HG03159 (cell line): ENCODE measurements at regions not wholly inside any gene's neighbourhood (a gene's known extent, or its start where the extent isn't known, plus 50 kb on each side); places are given as distances from the start of the nearest gene placed in this dataset.

Source experiments
- ATAC-seq: cut with Tn5 transposase; IDR thresholded peaks from one replicate; pipeline ENCODE4 v1.9.1; 2021; ENCODE audit warnings: mild to moderate bottlenecking, moderate library complexity; ENCODE audit not compliant: unreplicated experiment

DNA sequence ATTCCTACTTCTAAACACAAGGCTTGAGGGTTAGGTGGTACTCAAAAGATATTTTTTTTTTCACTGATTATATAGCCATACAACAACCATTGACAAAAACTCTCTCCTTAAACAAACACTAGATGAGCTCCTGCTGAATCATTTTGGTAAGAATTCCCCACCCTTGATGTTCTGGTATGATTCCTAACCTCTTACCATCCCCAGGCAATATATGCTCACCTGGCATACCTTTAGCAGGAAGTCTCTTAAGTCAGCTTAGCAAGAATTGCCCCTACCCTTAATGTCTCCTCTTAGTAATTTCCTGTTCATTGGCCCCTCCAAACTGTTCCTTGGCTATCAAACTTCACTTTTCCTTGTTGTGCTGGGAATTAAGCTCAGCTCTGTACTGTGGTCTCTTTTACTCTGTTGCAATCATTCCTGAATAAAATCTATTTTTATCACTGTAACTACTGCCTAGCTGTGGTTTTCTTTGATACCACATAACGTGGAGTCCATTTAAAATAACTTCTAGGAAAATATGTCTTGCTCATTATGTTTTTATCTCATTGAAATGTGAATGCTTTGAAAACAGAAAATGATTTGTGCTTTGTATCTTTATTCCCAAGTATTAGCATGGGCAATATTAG is 712.6 kb downstream of the SLC16A7 start:
- no peak for ATAC-seq

DNA sequence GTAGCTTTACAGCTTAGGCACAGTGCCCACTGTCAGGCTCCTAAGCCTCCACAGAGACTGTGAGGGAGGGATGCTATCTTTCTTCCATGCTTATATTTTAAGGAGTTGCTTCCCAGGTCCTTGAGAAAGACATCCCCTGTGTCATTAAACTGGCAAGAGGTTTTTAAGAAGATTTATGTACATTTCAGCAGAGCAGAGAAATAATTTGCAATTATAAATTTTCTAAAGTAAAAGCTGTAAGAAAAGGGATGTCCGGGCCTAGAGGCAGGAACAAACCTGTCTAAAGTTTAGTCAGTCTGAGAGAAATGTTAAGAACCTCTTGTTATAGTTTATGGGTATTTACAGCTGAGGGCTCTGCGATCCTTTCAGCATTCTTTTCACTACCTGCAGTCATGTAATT is 716.1 kb downstream of the SLC16A7 start:
- no peak for ATAC-seq

DNA sequence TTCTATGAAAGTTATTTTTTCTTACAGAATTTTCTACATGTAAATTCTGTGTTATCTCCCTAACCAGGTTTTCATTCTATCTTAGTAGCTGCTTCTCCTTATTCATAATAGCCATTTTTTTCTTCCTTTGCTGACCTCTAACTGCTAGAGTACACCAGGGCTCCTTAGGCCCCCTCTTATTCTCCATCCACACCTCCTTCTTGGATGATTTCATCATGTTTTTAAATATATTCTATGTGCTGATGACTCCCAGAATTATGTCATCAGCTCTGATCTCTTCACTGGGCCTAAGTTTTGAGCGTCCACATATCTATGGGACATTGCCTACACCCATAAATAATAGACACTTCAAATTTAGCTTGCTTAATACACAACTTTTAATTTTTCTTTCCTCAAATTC is 721.5 kb downstream of the SLC16A7 start:
- no peak for ATAC-seq

DNA sequence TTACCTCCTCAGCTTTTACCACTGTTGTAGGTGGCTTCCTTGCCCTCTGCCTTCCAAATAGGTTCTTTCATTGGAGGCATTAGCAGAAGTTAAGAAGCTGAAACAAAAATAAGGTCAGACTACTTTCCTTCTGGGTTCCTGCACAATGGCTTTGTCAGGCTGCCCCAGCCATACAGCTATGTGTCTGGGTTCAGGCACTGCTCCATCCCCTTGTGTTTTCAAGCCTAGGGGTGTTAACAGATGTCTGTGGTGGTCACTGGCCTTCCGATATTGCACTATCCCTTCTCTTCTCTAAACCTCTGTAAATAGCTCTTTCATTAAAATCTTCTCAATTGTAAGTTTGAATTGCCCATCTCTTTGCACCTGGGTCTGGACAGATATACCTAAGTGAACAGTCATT is 728.9 kb downstream of the SLC16A7 start:
- no peak for ATAC-seq

DNA sequence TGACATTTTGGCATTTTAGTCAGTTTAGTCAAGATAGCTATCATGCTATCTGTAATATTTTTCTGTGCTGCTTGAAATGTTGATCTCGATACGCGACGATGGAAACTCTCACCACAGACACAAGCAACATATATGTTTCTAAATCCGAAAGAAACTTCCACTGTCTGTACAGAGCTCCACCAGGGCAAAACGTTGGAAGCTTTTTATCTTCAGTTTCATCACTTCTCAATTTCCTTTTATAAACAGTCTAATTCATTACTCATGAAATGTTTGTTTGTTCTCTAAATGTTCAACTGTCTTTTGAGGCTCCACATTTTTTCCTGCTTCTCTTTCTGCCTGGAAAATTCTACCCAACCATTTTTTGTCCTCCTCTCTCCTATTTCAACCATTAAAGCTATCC is 737.6 kb downstream of the SLC16A7 start:
- ATAC-seq: no peak

DNA sequence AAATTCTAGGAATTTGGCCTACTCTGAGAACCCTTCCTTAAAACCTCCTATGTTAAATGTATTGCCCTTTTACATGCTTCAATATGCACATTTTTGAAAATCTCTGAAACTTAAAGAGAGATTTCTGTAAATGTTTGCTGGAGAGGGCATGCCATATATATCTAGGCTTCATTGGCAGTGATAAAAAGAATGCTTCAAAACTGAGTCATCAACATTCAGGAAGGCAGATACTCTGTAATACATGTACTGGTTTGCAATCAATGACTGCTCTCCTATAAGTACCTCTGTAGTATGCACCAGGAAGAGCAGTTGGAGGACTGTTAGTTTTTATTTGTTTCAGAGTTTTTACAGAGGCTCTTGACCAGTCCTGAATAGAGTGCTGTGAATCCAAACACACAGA is 739.9 kb downstream of the SLC16A7 start:
- no peak for ATAC-seq

DNA sequence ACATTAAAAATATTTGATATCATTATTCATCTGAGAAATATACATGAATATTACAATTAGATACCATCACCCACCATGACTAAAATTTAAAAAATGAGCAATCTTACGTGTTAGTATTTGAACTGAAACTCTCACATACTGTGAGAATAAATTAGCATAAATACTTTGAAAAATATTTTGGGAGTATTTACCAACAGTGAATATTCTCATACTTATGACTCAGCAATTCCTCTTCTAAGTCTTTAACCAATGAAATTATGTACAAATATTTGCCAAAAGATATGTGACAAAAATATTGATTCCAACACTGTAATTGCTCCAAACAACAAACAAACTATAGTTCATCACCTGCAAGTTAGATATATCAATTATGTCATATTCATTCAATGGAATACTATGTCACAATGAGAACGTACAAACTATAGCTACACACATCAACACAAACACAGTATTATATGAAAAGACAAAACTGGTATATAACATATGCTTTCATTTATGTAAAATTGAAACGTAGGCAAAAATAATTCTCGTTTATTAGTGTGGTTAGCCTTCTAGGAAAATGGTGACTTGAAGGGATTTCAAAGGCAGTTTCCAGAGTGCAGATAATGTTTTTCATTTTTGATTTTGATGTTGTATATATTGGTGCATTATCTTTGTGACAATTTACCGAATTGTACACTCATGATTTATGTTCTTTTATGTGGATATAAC is 742.2 kb downstream of the SLC16A7 start:
- ATAC-seq: no peak

DNA sequence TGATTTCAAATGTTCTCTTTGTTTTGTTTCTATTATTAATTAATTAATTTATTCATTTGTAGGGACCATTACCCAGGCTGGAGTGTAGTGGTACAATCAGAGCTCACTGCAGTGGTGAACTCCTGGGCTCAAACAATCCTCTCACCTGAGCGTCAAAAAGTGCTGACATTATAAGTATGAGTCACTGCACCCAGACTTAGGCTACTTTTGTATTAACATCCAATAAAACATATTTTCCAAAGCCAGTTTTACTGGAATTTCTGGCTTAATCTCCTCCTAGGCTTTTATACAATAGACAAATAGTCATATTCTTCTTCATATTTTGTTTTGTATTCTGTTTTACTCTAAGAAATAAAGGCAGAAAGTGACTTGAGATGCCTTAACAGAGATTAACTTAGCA is 749.6 kb downstream of the SLC16A7 start:
- no peak for ATAC-seq

DNA sequence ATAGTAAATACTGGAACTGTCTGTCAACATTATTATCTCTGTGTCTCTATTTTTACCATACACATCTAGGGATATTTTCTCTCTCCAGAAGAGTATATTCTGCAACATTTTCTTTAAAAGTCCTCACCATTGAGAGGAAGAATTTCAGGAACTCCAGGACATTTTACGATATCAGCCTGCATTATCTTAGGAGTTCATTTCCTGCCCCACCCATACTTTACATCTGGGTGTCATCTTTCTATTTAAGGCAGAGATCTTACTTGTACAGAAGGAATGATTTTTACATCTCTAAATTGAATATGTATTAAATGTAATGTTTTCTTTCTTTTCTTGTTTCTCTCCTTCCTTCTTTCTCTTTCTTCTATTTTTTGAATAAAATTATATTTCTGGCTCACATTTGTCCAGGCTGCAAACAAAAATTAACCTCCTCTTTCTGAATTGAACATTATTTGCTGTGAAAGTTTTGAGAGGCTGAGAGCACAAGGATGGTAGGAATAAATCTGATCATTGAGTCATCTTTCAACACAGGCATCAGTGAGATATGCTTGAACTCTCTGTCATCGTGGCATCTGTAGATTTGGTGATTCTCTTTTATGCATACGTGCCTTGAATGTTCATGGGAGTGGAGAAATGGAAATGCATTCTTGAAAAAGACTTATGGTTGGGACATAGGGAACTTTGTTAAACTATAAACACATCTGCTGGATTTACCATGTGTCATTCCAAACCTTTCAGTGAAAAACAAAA is 753.6 kb downstream of the SLC16A7 start:
- no peak for ATAC-seq

DNA sequence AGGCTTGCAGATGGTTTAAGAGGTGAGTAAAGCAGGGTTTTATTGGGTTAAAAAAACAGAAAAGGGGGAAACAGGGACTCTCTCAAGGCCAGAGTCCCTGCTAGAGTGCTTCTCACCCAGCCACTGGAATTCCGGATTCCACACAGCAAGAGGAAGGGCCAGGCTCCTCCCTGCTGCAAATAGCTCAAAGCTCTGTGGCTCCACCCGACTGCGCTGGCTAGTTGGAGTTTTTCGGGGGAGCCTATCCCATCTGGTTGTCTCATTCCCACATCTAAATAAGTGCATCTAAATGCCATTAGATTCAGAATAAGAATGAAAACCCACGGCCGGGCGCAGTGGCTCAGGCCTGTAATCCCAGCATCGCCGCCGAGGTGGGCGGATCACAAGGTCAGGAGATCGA is 791.5 kb downstream of the SLC16A7 start:
- ATAC-seq: no peak

DNA sequence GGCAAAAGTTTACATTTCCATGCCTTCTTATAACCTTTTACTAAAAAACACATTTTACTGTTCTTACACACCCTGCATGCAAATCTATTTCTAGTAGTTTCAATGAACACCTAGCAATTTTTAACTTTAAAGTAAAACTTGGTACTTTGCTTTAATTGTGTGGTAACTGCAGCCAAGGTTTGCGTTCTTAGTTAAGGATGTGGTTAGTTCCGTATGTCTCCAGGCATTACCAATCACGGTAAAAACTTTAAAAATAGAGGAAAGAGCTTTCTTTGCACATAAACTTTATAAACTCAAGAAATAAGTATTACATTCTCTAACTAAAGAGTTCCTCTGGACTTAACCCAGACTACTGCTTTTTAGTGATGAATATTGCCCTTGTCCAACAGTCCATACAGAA is 795.2 kb downstream of the SLC16A7 start:
- ATAC-seq: no peak

DNA sequence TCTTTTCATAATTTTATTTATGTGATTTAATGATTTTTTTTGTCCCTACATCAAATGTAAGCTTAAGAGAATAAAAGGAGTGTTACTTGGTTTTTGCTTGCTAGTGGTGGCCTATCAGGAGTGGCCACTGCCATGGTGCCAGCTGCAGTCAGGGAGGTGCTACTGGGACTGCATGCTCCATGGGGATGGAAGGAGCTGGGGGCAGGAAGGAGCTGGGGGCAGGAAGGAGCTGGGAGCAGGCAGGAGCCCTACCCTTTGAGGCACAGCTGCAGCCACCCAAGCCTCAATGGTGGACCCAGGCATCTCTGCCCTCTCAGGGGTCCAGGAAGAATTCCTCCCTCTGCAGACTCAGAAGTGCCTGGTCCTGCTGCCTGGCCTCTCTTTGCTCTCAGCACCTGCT is 796.0 kb downstream of the SLC16A7 start:
- no peak for ATAC-seq

DNA sequence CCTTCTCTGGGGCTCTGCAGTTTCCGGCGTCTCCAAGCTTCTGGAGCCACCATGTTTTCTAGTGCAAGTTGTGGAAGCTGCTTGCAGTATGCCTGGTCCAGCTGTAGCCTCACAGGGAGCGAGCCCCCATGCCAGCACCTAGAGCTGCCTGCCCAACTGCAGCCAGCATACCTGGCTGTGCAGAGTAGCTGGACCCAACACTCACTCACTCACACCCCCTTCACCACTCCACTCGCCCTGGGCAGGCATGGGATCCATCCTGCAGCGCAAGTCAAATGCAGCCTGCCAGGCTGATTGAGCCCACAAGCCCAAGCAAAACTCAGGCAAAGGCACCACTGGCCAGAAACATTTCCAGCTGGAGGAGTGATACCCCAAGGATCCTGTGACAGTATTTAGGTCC is 797.3 kb downstream of the SLC16A7 start:
- no peak for ATAC-seq

DNA sequence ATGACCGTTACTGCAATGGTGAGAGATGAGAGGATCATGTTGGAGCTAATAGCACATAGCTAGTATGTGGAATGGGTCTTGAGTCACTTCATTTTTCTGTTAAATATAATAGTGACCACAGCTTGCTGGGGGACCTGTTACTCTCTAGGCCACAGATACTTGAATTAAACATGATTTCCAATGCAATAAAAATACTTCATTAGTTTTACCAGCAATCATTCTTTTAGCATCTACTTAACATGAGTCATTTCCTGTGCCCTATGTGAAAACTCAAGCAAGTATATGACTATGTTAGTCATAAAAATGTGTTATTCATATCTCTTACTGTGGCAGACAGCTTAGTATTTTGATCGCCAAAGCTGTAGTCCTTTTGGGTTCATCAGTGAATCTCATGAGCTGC is 798.8 kb downstream of the SLC16A7 start:
- ATAC-seq: no peak

DNA sequence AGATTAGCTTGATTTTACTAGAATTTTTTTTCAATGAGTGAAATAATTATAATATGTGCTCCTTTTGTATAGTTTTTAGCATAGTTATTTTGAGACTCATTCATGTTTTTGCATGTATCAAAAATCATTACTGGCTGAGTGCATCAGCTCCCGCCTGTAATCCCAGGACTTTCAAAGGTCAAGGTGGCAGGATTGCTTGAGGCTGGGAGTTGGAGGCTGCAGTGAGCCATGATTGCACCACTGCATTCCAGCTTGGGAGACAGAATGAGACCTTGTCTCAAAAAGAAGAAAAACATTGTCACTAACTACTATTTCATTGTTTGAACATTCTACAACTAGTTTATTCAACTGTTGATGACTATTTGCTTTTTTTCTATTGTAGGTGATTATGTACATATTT is 802.7 kb downstream of the SLC16A7 start:
- no peak for ATAC-seq

DNA sequence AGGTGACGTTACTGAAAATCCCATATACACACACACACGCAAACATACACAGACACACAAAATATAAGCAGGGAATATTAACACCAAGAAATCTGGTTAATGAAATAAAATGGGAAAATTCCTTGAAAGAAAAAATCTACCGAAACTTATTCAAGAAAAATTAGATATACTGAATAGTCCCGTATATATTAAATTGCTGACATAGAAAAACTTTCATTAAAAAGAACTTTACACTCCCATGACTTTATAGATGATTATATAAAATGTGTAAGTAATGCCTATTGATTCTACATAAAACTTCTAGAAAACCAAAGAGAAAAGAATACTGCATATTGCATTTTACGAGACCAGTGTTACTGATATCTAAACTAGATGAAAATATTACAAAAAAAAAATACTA is 803.2 kb downstream of the SLC16A7 start:
- ATAC-seq: no peak

DNA sequence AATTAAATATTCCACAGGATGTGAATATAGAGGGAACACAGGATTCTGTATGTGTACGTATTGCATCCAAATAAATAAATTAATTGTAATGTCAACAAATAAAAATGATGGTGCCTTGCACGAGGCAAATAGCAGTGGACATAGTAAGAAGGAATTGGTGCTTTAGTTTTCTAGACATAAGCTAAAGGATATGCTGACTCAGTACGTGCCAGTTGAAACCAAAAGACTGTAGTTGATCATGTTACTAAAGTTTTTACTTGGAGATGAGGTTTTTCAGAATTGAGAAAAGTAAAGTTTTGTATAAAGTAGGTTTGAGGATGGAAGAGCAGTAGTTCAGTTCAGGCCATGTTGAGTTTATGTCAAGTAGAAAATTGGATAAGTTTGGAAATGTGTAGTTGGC is 807.2 kb downstream of the SLC16A7 start:
- no peak for ATAC-seq

DNA sequence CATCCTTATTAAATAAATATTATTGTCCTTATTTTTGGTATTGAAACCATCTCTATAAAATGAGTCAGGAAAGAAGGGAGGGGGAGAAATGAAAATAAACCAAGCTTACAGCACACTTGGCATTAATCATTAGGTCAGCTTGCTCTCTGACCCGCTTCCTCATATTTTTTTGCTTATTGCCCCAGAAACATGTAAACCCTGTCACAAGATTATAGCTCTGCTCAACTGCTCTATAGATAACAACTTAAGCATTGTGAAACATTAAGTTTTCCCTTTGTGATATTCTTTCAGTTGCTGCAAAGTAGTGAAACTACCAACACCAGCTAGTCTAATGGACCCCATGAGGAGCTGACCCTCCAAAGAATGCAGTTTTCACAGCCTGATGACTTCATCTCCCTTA is 819.5 kb downstream of the SLC16A7 start:
- ATAC-seq: no peak

DNA sequence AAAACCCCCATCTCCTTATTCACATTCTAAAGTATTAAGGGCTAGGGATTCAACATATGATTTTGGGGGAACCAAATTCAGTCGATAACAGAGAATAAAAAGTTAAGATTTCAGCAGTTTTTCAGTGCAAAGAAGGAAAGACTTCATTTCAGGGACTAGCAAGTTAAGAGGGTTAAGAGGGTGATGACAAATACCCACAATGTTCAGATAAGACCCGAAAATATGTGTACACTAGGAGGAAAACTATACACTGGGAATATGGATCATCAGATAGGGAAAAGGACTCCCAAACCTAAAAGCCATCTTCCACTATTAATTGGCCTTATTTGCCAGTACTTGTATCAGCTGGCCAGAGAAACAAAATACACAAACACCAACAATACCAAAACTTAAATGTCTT is 824.2 kb downstream of the SLC16A7 start:
- ATAC-seq: no peak

DNA sequence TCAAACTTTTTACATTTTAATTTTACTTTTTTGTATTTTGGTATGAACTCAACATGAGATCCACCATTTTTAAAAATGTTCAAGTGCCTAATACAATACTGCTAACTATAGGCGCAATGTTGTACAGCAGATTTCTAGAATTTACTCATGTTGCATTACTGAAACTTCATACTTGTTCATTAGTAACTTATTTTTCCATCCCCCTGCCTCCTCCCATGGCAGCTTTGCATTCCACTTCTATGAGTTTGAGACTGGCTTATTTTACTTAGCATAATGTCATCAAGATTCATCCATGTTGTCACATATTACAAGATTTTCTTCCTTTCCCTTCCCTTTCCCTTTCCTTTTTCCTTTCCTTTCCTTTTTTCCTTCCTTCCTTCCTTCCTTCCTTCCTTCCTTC is 825.9 kb downstream of the SLC16A7 start:
- no peak for ATAC-seq

DNA sequence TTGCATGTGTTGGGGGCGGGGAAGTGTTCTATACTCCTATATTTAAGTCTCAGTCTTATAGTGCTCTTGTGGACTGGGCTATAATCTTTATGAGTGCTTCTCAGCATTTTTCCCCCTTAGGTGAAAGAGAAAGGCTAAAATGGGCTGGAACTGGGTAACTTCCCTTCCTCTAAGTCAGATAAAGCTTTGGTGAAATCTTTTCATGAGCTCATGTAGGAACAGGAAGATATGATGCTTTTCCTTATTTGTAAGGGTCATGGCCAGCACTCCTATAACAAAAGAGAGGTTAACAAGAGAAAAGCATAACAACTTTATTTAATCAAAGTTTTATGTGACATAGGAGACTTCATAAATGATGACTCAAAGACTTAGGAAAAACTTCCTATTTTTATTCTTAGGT is 841.5 kb downstream of the SLC16A7 start:
- ATAC-seq: no peak

DNA sequence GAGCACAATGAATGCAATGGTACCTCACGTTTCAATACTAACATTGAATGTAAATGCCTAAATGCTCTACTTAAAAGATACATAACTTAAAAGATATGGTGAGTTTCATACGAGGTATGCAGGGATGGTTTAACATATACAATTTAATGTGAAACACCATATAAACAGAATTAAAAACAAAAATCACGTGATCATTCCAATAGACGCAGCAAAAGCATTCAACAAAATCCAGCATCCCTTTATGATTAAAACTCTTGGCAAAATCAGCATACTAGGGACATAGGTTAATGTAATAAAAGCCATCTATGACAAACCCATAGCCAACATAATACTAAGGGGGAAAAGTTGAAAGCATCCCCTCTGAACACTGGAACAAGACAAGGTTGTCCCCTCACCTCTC is 845.7 kb downstream of the SLC16A7 start:
- ATAC-seq: no peak
